ENCODE measurements at regions not wholly inside any gene's neighbourhood (a gene's known extent, or its start where the extent isn't known, plus 50 kb on each side); places are given as distances from the start of the nearest gene placed in this dataset.

DNA sequence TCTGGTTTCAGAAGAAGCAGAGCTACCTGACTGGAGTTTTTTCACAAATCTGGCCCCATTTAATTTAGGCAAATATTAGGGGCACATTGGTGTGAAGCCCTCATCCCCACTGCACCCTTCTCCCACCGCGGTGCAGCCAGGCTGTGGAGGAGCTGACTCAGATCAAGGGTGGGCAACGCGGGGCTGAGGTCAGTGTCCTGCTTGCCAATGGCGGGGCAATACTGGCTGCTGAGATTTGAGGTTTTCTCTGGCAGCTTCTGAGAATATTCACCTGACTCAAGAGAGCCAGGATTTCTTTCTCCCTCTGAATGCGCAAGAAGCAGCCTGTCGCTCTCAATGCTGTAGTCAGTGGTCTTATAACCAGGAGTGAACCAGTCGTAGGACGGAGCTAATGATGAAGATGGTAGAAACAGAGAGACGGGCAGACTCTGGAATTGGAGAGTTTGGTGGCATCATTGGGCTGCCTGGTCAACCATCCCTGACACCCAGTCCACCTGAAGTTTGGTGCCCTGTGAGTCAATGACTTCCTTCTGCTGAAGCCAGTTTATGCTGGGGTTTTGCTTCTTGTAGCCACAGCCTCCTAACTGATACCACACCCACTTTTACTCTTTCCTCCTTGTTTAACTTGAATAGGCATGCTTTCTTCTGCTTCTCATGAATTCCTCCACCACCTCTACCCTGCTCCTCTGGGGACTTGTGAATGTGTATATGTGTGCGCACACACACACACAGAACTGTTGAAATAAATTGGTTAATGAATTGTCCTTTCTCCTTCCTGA lies 123.7 kb upstream of the CTBP2 start:
- TF ChIP-seq, protein P1, sequence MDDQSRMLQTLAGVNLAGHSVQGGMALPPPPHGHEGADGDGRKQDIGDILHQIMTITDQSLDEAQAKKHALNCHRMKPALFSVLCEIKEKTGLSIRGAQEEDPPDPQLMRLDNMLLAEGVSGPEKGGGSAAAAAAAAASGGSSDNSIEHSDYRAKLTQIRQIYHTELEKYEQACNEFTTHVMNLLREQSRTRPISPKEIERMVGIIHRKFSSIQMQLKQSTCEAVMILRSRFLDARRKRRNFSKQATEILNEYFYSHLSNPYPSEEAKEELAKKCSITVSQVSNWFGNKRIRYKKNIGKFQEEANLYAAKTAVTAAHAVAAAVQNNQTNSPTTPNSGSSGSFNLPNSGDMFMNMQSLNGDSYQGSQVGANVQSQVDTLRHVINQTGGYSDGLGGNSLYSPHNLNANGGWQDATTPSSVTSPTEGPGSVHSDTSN (IDR thresholded peaks at IDR 0.05) = no peak
- TF ChIP-seq CTCF (IDR thresholded peaks at IDR 0.05) (no peak), EP300 (IDR thresholded peaks at IDR 0.05; ENCODE audit: borderline replicate concordance in 1 of 2, low read depth in 1 of 2, low read length in 1 of 2) (no peak), GABPA (IDR thresholded peaks at IDR 0.05; ENCODE audit: low read depth) (no peak), POLR2AphosphoS5 (IDR thresholded peaks at IDR 0.05; ENCODE audit: low read depth, low read length) (no peak), TCF12 (IDR thresholded peaks at IDR 0.05) (no peak), JUND (IDR thresholded peaks at IDR 0.05) (no peak)
- TF ChIP-seq, protein P2, sequence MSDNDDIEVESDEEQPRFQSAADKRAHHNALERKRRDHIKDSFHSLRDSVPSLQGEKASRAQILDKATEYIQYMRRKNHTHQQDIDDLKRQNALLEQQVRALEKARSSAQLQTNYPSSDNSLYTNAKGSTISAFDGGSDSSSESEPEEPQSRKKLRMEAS (IDR thresholded peaks at IDR 0.05; ENCODE audit: low read depth) = no peak

Data from SK-N-SH (cell line).